Body of pancreas (tissue), 4 donors: ENCODE measurements at regions not wholly inside any gene's neighbourhood (a gene's known extent, or its start where the extent isn't known, plus 50 kb on each side); places are given as distances from the start of the nearest gene placed in this dataset.
A peak's percentile ranks its signal among the peaks of the same experiment; 100 is the strongest.

Source experiments
- ATAC-seq: fragments of 150-250 bp; one replicate; pipeline ENCODE4 v1.9.1; 2016
- DNase-seq, 4 donors: peaks; one replicate each; pipeline ENCODE4 v3.0.0-alpha.2; 2019
- H3K27ac ChIP-seq, 4 donors: fragments of 200-600 bp; sonication (generic); 1 replicate in 3 of 4; 2 replicates in 1 of 4; pipeline versions ENCODE4 v1.5.1 to v1.6.1; 2016 to 2019; ENCODE audit warnings: mild to moderate bottlenecking in 1 of 4, mixed read lengths in 1 of 4, moderate library complexity in 1 of 4
- H3K27me3 ChIP-seq, 2 donors: fragments of 200-600 bp; sonication (generic); one replicate each; pipeline ENCODE4 v1.6.0; 2016; ENCODE audit warnings: mild to moderate bottlenecking in 1 of 2
- H3K36me3 ChIP-seq, 2 donors: fragments of 200-600 bp; sonication (generic); replicated peaks in 1 of 2; 2 replicates each; pipeline ENCODE4 v1.5.1; 2016; ENCODE audit warnings: low read depth in 2 of 2; ENCODE audit not compliant: insufficient read depth in 1 of 2
- H3K4me1 ChIP-seq: fragments of 200-600 bp; sonication (generic); one replicate; pipeline ENCODE4 v1.6.0; 2016
- H3K4me3 ChIP-seq, 2 donors: fragments of 200-600 bp; sonication (generic); 1 replicate in 1 of 2; 2 replicates in 1 of 2; pipeline ENCODE4 v1.5.1; 2016 to 2019
- H3K9me3 ChIP-seq, 3 donors: fragments of 200-600 bp; sonication (generic); 1 replicate in 2 of 3; 2 replicates in 1 of 3; pipeline ENCODE4 v1.5.1; 2016
- CTCF ChIP-seq, 7 experiments: fragments of 450-650 bp in 4 of 7; fragments of 200-600 bp in 3 of 7; sonication (generic) in 3 of 7; IDR thresholded peaks; one replicate each; pipeline ENCODE4 v1.5.1; 2016 to 2019; ENCODE audit warnings: antibody characterized with exemption in 7 of 7
- POLR2A ChIP-seq, 3 donors: fragments of 450-650 bp; IDR thresholded peaks; one replicate each; pipeline ENCODE4 v1.6.1; 2016; ENCODE audit warnings: antibody characterized with exemption in 3 of 3, mild to moderate bottlenecking in 2 of 3
- WGBS, 2 donors: methylation state at CpG; one replicate each; pipeline ENCODE4 v1.1.5; 2017; 5-methylcytosine and 5-hydroxymethylcytosine counted together
- intact Hi-C: fragments of 100-400 bp; cut with DNase I; formaldehyde crosslinking; loops from one replicate; pipeline ENCODE4 v1.15.1; 2023

DNA sequence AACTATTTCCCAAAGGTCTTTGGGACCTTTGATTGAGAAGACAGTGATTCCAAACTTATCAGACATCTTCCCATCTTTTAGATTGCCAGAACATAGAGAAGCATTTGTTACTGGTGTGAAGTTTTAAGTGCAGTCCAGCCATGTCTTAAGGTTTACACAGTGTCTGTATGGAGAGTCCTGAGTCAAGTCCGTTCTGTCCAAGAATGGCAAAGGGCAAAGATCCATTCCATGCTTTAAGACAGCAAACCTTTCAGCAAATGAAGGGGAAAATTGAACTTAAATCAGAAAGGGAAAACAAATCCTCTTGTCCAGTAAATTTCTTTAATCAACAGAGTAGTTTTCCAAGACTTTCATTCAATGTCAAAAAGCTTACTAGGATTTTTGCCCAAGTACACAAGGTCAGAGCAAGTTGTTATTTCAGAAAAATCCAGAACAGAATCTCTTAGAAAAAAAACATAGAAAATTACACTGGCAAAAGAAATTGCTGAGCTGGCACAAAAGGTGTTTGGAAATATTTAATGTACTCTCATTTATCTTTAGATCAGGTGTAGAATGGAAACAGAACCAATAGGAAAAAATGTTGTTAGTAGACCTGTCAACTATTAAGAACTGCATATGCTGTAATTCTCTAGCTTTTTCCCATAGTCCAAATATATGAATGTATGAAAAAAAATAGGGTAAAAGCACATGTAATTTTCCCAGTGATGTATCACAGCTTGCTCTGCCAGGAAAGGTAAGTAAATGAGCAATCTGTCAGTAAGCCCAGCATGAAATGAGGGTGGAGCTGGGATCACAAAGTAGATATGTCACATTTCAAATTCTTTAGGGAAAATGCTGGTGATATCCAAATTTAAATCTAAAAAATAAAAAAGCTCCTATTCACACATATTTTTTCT lies 1099.9 kb downstream of the TUSC7 start:
- intact Hi-C loops: no loop called here
- Histone ChIP-seq H3K27me3 (no peaks in the 10 kb centered on the region), H3K36me3 (no peaks in the 10 kb centered on the region), H3K4me3 (no peak overlapping the region), H3K27ac (peak overlapping the region in 1 of 4 donors; percentile 21), H3K4me1 (no peaks in the 10 kb centered on the region), H3K9me3 (no peaks in the 10 kb centered on the region)
- ATAC-seq (peak; percentile 55), DNase-seq (peak in 1 of 4 donors; percentile 5)
- 15 to 42% methylated on average over 1 of the region's 1 CpG for WGBS, 2 donors
- no peak for TF ChIP-seq CTCF (IDR thresholded peaks at IDR 0.05)
- no peak for TF ChIP-seq POLR2A (IDR thresholded peaks at IDR 0.05)

DNA sequence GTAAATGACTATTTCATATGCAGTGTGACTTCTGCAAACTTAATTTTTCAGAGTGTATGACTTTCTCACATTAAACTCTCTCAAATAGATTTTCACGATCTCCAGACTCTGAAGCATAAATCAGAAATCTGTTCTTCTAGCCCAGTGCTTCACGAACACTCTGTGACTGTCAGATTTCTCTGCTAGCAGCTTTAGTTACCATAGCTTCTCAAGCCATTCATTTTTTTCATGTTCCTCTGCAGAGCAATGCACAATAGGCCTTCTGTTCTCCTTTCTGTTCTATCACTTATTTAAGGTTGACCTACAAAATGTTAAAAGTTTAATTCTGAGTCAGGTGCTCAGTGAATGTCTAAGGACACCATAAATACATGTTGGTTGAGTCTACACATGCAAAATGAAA lies 1102.2 kb downstream of the TUSC7 start:
- no peaks in the 10 kb centered on the region for H3K27me3 ChIP-seq
- 58 to 69% methylated on average over 2 of the region's 2 CpGs for WGBS, 2 donors
- no peaks in the 10 kb centered on the region for H3K4me1 ChIP-seq
- intact Hi-C loops: no loop called here
- H3K4me3 ChIP-seq: no peak overlapping the region
- H3K27ac ChIP-seq: no peak overlapping the region
- DNase-seq (no peak), ATAC-seq (no peak)
- H3K9me3 ChIP-seq: no peaks in the 10 kb centered on the region
- H3K36me3 ChIP-seq: no peaks in the 10 kb centered on the region
- TF ChIP-seq CTCF (IDR thresholded peaks at IDR 0.05) (no peak), POLR2A (IDR thresholded peaks at IDR 0.05) (no peak)

DNA sequence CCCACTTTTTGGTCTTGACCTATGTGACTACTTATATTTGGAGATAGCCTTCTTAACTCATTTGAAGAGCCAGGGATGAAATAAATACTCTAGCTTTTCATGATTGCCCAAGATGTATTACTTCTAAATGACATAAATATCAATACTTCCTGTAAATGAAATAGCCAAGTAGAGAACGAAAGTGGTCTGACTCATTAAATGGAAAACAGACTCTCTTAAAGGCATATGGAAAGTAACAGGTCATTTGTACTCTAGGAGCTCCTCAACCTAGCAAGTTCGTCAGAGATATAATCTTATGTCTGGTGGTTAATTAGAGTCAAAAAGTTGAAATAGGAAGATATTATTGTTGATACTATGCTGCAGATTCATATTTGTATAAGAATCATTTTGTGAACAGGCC lies 1105.4 kb downstream of the TUSC7 start:
- ATAC-seq (peak; percentile 38), DNase-seq (no peak)
- intact Hi-C loops: no loop called here
- Histone ChIP-seq H3K27ac (no peak overlapping the region), H3K9me3 (no peaks in the 10 kb centered on the region), H3K4me1 (no peaks in the 10 kb centered on the region), H3K36me3 (no peaks in the 10 kb centered on the region), H3K27me3 (no peaks in the 10 kb centered on the region), H3K4me3 (no peak overlapping the region)
- TF ChIP-seq CTCF (IDR thresholded peaks at IDR 0.05): no peak
- TF ChIP-seq POLR2A (IDR thresholded peaks at IDR 0.05): no peak
- WGBS, 2 donors: 39 to 42% methylated on average over 2 of the region's 2 CpGs

GRCh38 chr3:117817103-117817502 lies 1107.5 kb downstream of the TUSC7 start:
- TF ChIP-seq POLR2A (IDR thresholded peaks at IDR 0.05) (no peak), CTCF (IDR thresholded peaks at IDR 0.05) (no peak)
- Histone ChIP-seq H3K36me3 (no peaks in the 10 kb centered on the region), H3K4me1 (no peaks in the 10 kb centered on the region), H3K27me3 (no peaks in the 10 kb centered on the region), H3K4me3 (no peak overlapping the region), H3K9me3 (no peaks in the 10 kb centered on the region), H3K27ac (no peak overlapping the region)
- ATAC-seq: no peak
- DNase-seq: no peak
- WGBS, 2 donors: 63 to 90% methylated on average over 2 of the region's 2 CpGs
- intact Hi-C loops: no loop called here

- intact Hi-C loops: no loop called here
- Histone ChIP-seq H3K4me3 (no peak overlapping the region), H3K27me3 (no peaks in the 10 kb centered on the region), H3K27ac (no peak overlapping the region), H3K9me3 (no peaks in the 10 kb centered on the region), H3K4me1 (no peaks in the 10 kb centered on the region), H3K36me3 (no peaks in the 10 kb centered on the region)
- WGBS, 2 donors: 39 to 57% methylated on average over 1 of the region's 1 CpG
- peak in 1 of 4 donors; percentile 5 for DNase-seq
- TF ChIP-seq CTCF (IDR thresholded peaks at IDR 0.05) (no peak), POLR2A (IDR thresholded peaks at IDR 0.05) (no peak)
- ATAC-seq: no peak
These were observed 1109.0 kb downstream of the TUSC7 start for GRCh38 chr3:117818592-117818991.
